ENCODE measurements at regions not wholly inside any gene's neighbourhood (a gene's known extent, or its start where the extent isn't known, plus 50 kb on each side); places are given as distances from the start of the nearest gene placed in this dataset.

GRCh38 chr6:43949551-43949991, 177.7 kb downstream of the MRPL14 start (continued):
- TF ChIP-seq, protein P1, sequence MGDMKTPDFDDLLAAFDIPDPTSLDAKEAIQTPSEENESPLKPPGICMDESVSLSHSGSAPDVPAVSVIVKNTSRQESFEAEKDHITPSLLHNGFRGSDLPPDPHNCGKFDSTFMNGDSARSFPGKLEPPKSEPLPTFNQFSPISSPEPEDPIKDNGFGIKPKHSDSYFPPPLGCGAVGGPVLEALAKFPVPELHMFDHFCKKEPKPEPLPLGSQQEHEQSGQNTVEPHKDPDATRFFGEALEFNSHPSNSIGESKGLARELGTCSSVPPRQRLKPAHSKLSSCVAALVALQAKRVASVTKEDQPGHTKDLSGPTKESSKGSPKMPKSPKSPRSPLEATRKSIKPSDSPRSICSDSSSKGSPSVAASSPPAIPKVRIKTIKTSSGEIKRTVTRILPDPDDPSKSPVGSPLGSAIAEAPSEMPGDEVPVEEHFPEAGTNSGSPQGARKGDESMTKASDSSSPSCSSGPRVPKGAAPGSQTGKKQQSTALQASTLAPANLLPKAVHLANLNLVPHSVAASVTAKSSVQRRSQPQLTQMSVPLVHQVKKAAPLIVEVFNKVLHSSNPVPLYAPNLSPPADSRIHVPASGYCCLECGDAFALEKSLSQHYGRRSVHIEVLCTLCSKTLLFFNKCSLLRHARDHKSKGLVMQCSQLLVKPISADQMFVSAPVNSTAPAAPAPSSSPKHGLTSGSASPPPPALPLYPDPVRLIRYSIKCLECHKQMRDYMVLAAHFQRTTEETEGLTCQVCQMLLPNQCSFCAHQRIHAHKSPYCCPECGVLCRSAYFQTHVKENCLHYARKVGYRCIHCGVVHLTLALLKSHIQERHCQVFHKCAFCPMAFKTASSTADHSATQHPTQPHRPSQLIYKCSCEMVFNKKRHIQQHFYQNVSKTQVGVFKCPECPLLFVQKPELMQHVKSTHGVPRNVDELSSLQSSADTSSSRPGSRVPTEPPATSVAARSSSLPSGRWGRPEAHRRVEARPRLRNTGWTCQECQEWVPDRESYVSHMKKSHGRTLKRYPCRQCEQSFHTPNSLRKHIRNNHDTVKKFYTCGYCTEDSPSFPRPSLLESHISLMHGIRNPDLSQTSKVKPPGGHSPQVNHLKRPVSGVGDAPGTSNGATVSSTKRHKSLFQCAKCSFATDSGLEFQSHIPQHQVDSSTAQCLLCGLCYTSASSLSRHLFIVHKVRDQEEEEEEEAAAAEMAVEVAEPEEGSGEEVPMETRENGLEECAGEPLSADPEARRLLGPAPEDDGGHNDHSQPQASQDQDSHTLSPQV (IDR thresholded peaks at IDR 0.05), result peak; percentile 18; the same call in 1 of the 2 replicates
- TF ChIP-seq PCBP2 (IDR thresholded peaks at IDR 0.05; ENCODE audit: low read depth, low read length, poor library complexity, severe bottlenecking), result no peak
- TF ChIP-seq ETV1 (tag; conservative IDR thresholded peaks at IDR 0.05; ENCODE audit: low read depth), result no peak
- TF ChIP-seq L3MBTL2 (IDR thresholded peaks at IDR 0.05), result peak; percentile 51; the same call in 1 of the 2 replicates
- TF ChIP-seq ZKSCAN3 (CRISPR knock-in tag; IDR thresholded peaks at IDR 0.05), result no peak
- TF ChIP-seq ZNF79 (CRISPR knock-in tag; IDR thresholded peaks at IDR 0.05; ENCODE audit: low read depth), result 0 out of 2 replicates have a peak, but pooled peaks have one; percentile 23
- no peak for TF ChIP-seq ZNF274 (IDR thresholded peaks at IDR 0.05; ENCODE audit: borderline replicate concordance, low read depth, low read length)
- TF ChIP-seq SREBF2 (CRISPR knock-in tag; IDR thresholded peaks at IDR 0.05), result no peak
- TF ChIP-seq PHF8 (IDR thresholded peaks at IDR 0.05; ENCODE audit: borderline replicate concordance, low read length), result no peak
- TF ChIP-seq C11orf30 (IDR thresholded peaks at IDR 0.05; ENCODE audit: low read depth), result no peak
- TF ChIP-seq HIVEP1 (CRISPR knock-in tag; IDR thresholded peaks at IDR 0.05), result no peak
- no peak for TF ChIP-seq NCOR1 (IDR thresholded peaks at IDR 0.05)
- TF ChIP-seq CEBPB (tag; IDR thresholded peaks at IDR 0.05), result no peak
- TF ChIP-seq NCOA2 (IDR thresholded peaks at IDR 0.05; ENCODE audit: partially characterized antibody in 2 of 2), result no peak
- TF ChIP-seq ZNF583 (CRISPR knock-in tag; IDR thresholded peaks at IDR 0.05), result 0 out of 2 replicates have a peak, but pooled peaks have one; percentile 32
- TF ChIP-seq, protein P2, sequence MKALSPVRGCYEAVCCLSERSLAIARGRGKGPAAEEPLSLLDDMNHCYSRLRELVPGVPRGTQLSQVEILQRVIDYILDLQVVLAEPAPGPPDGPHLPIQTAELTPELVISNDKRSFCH (CRISPR knock-in tag; IDR thresholded peaks at IDR 0.05), result no peak
- TF ChIP-seq, protein P2 (tag; IDR thresholded peaks at IDR 0.05), result 0 out of 2 replicates have a peak, but pooled peaks have one; percentile 21
- no peak for TF ChIP-seq ZNF354B (CRISPR knock-in tag; IDR thresholded peaks at IDR 0.05)
- TF ChIP-seq MCM7 (IDR thresholded peaks at IDR 0.05), result no peak
- no peak for TF ChIP-seq MCM2 (IDR thresholded peaks at IDR 0.05; ENCODE audit: low read depth)
- TF ChIP-seq, protein P3, sequence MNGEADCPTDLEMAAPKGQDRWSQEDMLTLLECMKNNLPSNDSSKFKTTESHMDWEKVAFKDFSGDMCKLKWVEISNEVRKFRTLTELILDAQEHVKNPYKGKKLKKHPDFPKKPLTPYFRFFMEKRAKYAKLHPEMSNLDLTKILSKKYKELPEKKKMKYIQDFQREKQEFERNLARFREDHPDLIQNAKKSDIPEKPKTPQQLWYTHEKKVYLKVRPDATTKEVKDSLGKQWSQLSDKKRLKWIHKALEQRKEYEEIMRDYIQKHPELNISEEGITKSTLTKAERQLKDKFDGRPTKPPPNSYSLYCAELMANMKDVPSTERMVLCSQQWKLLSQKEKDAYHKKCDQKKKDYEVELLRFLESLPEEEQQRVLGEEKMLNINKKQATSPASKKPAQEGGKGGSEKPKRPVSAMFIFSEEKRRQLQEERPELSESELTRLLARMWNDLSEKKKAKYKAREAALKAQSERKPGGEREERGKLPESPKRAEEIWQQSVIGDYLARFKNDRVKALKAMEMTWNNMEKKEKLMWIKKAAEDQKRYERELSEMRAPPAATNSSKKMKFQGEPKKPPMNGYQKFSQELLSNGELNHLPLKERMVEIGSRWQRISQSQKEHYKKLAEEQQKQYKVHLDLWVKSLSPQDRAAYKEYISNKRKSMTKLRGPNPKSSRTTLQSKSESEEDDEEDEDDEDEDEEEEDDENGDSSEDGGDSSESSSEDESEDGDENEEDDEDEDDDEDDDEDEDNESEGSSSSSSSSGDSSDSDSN (IDR thresholded peaks at IDR 0.05; ENCODE audit: borderline replicate concordance in 1 of 2, low read depth in 2 of 2, low read length in 2 of 2), result no peak
- 0 out of 2 replicates have a peak, but pooled peaks have one; percentile 7 for TF ChIP-seq EP300 (IDR thresholded peaks at IDR 0.05; ENCODE audit: low read length)
- no peak for TF ChIP-seq ZNF263 (CRISPR knock-in tag; IDR thresholded peaks at IDR 0.05; ENCODE audit: borderline replicate concordance)
- TF ChIP-seq ETV6 (IDR thresholded peaks at IDR 0.05; ENCODE audit: borderline replicate concordance in 1 of 2, low read depth in 2 of 2, low read length in 1 of 2), result no peak
- no peak for TF ChIP-seq ETV6 (CRISPR knock-in tag; IDR thresholded peaks at IDR 0.05; ENCODE audit: borderline replicate concordance)

All from K562 (cell line).